ENCODE measurements at regions not wholly inside any gene's neighbourhood (a gene's known extent, or its start where the extent isn't known, plus 50 kb on each side); places are given as distances from the start of the nearest gene placed in this dataset.
A peak's percentile ranks its signal among the peaks of the same experiment; 100 is the strongest.

- H3K4me3 ChIP-seq (ENCODE audit: low read depth in 1 of 3, low read length in 3 of 3) = no peak overlapping the region
- peaks cover 0 to 6% (median 0%) of the 10 kb centered on the region in 3 donors for H3K27me3 ChIP-seq (ENCODE audit: control insufficient read depth in 3 of 3, insufficient read depth in 3 of 3, low read length in 3 of 3)
- no peak for DNase-seq
- H3K36me3 ChIP-seq (ENCODE audit: control insufficient read depth in 3 of 3, insufficient read depth in 2 of 3, low read depth in 1 of 3, low read length in 3 of 3) = no peaks in the 10 kb centered on the region
- H3K9me3 ChIP-seq (ENCODE audit: control insufficient read depth in 2 of 2, insufficient read depth in 1 of 2, low read depth in 1 of 2, low read length in 1 of 2) = no peaks in the 10 kb centered on the region
- no peaks in the 10 kb centered on the region for H3K4me1 ChIP-seq (ENCODE audit: control insufficient read depth in 3 of 3, insufficient read depth in 2 of 3, low read depth in 1 of 3, low read length in 2 of 3)
- no peak overlapping the region for H3K27ac ChIP-seq (ENCODE audit: low read depth in 1 of 3, low read length in 2 of 3)
- FAIRE-seq = no peak
- 71 to 79% (median 75%) methylated on average over 1 of the region's 1 CpG for WGBS, 3 donors
Measured at GRCh38 chr6:44545224-44545623, 157.7 kb downstream of the CDC5L start.

DNA sequence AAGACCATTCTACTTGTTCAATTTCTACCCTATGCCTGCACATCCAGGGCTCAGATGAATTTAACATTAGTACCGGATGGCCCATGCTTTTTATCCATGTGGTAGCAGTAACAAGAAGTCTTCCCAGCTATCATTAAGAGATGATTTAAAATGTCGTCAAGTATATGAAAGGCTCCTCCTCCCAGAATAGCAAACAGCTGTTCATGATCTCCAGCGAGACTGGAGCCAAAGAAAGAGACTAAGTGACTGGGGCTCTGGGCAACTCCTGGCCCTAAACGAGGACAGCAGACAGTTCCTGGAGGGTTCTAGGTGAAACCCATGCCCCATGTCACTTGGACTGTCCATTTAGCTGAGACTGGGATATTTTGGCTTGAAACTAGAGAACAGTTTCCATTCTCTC, 160.8 kb downstream of the CDC5L start:
- DNase-seq = no peak
- H3K27me3 ChIP-seq (ENCODE audit: control insufficient read depth in 3 of 3, insufficient read depth in 3 of 3, low read length in 3 of 3) = peaks cover 0 to 3% (median 0%) of the 10 kb centered on the region in 3 donors
- H3K4me1 ChIP-seq (ENCODE audit: control insufficient read depth in 3 of 3, insufficient read depth in 2 of 3, low read depth in 1 of 3, low read length in 2 of 3) = no peaks in the 10 kb centered on the region
- 70 to 74% (median 73%) methylated on average over 4 of the region's 4 CpGs for WGBS, 3 donors
- no peaks in the 10 kb centered on the region for H3K9me3 ChIP-seq (ENCODE audit: control insufficient read depth in 2 of 2, insufficient read depth in 1 of 2, low read depth in 1 of 2, low read length in 1 of 2)
- H3K4me3 ChIP-seq (ENCODE audit: low read depth in 1 of 3, low read length in 3 of 3) = no peak overlapping the region
- H3K27ac ChIP-seq (ENCODE audit: low read depth in 1 of 3, low read length in 2 of 3) = no peak overlapping the region
- no peak for FAIRE-seq
- no peaks in the 10 kb centered on the region for H3K36me3 ChIP-seq (ENCODE audit: control insufficient read depth in 3 of 3, insufficient read depth in 2 of 3, low read depth in 1 of 3, low read length in 3 of 3)

DNA sequence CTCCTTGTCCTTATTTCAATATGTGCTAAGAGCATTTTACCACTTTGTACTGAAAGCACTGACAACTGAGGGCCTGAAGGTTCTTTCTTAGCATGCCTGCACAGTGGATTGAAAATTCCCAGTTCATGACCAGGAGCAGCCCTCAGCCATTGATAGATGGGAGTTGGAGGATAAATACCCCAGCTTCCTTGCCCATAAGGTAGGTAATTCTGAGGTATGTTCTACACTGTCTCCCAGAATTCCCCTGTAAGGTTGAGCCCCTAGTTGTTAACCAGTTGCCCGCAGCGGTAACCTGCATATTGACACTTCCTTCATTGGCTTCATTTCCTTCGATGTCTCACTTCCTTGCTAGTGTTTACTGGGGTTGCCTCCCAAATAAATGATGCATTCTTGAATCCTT, 162.0 kb downstream of the CDC5L start:
- no peaks in the 10 kb centered on the region for H3K4me1 ChIP-seq (ENCODE audit: control insufficient read depth in 3 of 3, insufficient read depth in 2 of 3, low read depth in 1 of 3, low read length in 2 of 3)
- no peaks in the 10 kb centered on the region for H3K9me3 ChIP-seq (ENCODE audit: control insufficient read depth in 2 of 2, insufficient read depth in 1 of 2, low read depth in 1 of 2, low read length in 1 of 2)
- DNase-seq (no peak), FAIRE-seq (no peak)
- WGBS, 3 donors = 79 to 94% (median 94%) methylated on average over 3 of the region's 3 CpGs
- no peaks in the 10 kb centered on the region for H3K27me3 ChIP-seq (ENCODE audit: control insufficient read depth in 3 of 3, insufficient read depth in 3 of 3, low read length in 3 of 3)
- H3K4me3 ChIP-seq (ENCODE audit: low read depth in 1 of 3, low read length in 3 of 3) = no peak overlapping the region
- H3K36me3 ChIP-seq (ENCODE audit: control insufficient read depth in 3 of 3, insufficient read depth in 2 of 3, low read depth in 1 of 3, low read length in 3 of 3) = no peaks in the 10 kb centered on the region
- H3K27ac ChIP-seq (ENCODE audit: low read depth in 1 of 3, low read length in 2 of 3) = no peak overlapping the region

- FAIRE-seq (no peak), DNase-seq (no peak)
- Histone ChIP-seq H3K27me3 (ENCODE audit: control insufficient read depth in 3 of 3, insufficient read depth in 3 of 3, low read length in 3 of 3) (peaks cover 0 to 3% (median 0%) of the 10 kb centered on the region in 3 donors), H3K4me1 (ENCODE audit: control insufficient read depth in 3 of 3, insufficient read depth in 2 of 3, low read depth in 1 of 3, low read length in 2 of 3) (no peaks in the 10 kb centered on the region), H3K4me3 (ENCODE audit: low read depth in 1 of 3, low read length in 3 of 3) (no peak overlapping the region), H3K9me3 (ENCODE audit: control insufficient read depth in 2 of 2, insufficient read depth in 1 of 2, low read depth in 1 of 2, low read length in 1 of 2) (no peaks in the 10 kb centered on the region), H3K36me3 (ENCODE audit: control insufficient read depth in 3 of 3, insufficient read depth in 2 of 3, low read depth in 1 of 3, low read length in 3 of 3) (no peaks in the 10 kb centered on the region), H3K27ac (ENCODE audit: low read depth in 1 of 3, low read length in 2 of 3) (no peak overlapping the region)
- 88 to 90% (median 89%) methylated on average over 4 of the region's 4 CpGs for WGBS, 3 donors
Measured at GRCh38 chr6:44554194-44554593, 166.7 kb downstream of the CDC5L start.

DNA sequence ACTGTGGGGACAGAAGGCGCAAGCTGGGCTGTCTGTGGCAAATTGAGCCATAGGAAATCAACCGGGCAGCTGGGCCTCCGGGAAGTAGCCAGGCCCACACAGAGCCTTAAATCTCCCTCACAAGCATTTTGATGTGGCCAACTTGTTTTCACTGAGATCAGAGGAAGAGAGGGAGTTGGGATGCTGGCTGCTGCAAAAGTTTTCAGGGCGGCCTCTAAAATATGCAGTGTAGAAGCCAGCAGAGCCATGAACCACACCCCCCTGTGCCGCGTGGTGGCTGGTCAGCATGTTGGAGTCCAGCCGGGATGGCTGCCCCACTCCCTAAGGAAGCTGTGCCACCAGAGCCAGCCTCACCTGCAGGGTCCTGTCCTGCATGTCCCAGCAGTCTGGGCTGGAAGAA, 167.4 kb downstream of the CDC5L start:
- no peaks in the 10 kb centered on the region for H3K36me3 ChIP-seq (ENCODE audit: control insufficient read depth in 3 of 3, insufficient read depth in 2 of 3, low read depth in 1 of 3, low read length in 3 of 3)
- no peaks in the 10 kb centered on the region for H3K4me1 ChIP-seq (ENCODE audit: control insufficient read depth in 3 of 3, insufficient read depth in 2 of 3, low read depth in 1 of 3, low read length in 2 of 3)
- FAIRE-seq (no peak), DNase-seq (no peak)
- 83 to 93% (median 90%) methylated on average over 7 of the region's 7 CpGs for WGBS, 3 donors
- H3K9me3 ChIP-seq (ENCODE audit: control insufficient read depth in 2 of 2, insufficient read depth in 1 of 2, low read depth in 1 of 2, low read length in 1 of 2) = no peaks in the 10 kb centered on the region
- H3K4me3 ChIP-seq (ENCODE audit: low read depth in 1 of 3, low read length in 3 of 3) = no peak overlapping the region
- peaks cover 0 to 9% (median 0%) of the 10 kb centered on the region in 3 donors for H3K27me3 ChIP-seq (ENCODE audit: control insufficient read depth in 3 of 3, insufficient read depth in 3 of 3, low read length in 3 of 3)
- no peak overlapping the region for H3K27ac ChIP-seq (ENCODE audit: low read depth in 1 of 3, low read length in 2 of 3)

GRCh38 chr6:44556046-44556445, 168.5 kb downstream of the CDC5L start:
- no peaks in the 10 kb centered on the region for H3K9me3 ChIP-seq (ENCODE audit: control insufficient read depth in 2 of 2, insufficient read depth in 1 of 2, low read depth in 1 of 2, low read length in 1 of 2)
- H3K27ac ChIP-seq (ENCODE audit: low read depth in 1 of 3, low read length in 2 of 3) = no peak overlapping the region
- no peaks in the 10 kb centered on the region for H3K36me3 ChIP-seq (ENCODE audit: control insufficient read depth in 3 of 3, insufficient read depth in 2 of 3, low read depth in 1 of 3, low read length in 3 of 3)
- H3K4me1 ChIP-seq (ENCODE audit: control insufficient read depth in 3 of 3, insufficient read depth in 2 of 3, low read depth in 1 of 3, low read length in 2 of 3) = no peaks in the 10 kb centered on the region
- H3K27me3 ChIP-seq (ENCODE audit: control insufficient read depth in 3 of 3, insufficient read depth in 3 of 3, low read length in 3 of 3) = peaks cover 0 to 16% (median 0%) of the 10 kb centered on the region in 3 donors
- 0 to 20% (median 8%) methylated on average over 1 of the region's 1 CpG for WGBS, 3 donors
- no peak overlapping the region for H3K4me3 ChIP-seq (ENCODE audit: low read depth in 1 of 3, low read length in 3 of 3)
- peak in 1 of 2 donors; percentile 10 for DNase-seq
- no peak for FAIRE-seq

- WGBS, 3 donors = 51 to 64% (median 59%) methylated on average over 7 of the region's 7 CpGs
- Histone ChIP-seq H3K36me3 (ENCODE audit: control insufficient read depth in 3 of 3, insufficient read depth in 2 of 3, low read depth in 1 of 3, low read length in 3 of 3) (no peaks in the 10 kb centered on the region), H3K4me1 (ENCODE audit: control insufficient read depth in 3 of 3, insufficient read depth in 2 of 3, low read depth in 1 of 3, low read length in 2 of 3) (no peaks in the 10 kb centered on the region), H3K27me3 (ENCODE audit: control insufficient read depth in 3 of 3, insufficient read depth in 3 of 3, low read length in 3 of 3) (peaks cover 0 to 29% (median 4%) of the 10 kb centered on the region in 3 donors), H3K27ac (ENCODE audit: low read depth in 1 of 3, low read length in 2 of 3) (no peak overlapping the region), H3K4me3 (ENCODE audit: low read depth in 1 of 3, low read length in 3 of 3) (no peak overlapping the region), H3K9me3 (ENCODE audit: control insufficient read depth in 2 of 2, insufficient read depth in 1 of 2, low read depth in 1 of 2, low read length in 1 of 2) (no peaks in the 10 kb centered on the region)
- no peak for DNase-seq
- FAIRE-seq = no peak
Measured at GRCh38 chr6:44558024-44558831, 170.7 kb downstream of the CDC5L start.

DNA sequence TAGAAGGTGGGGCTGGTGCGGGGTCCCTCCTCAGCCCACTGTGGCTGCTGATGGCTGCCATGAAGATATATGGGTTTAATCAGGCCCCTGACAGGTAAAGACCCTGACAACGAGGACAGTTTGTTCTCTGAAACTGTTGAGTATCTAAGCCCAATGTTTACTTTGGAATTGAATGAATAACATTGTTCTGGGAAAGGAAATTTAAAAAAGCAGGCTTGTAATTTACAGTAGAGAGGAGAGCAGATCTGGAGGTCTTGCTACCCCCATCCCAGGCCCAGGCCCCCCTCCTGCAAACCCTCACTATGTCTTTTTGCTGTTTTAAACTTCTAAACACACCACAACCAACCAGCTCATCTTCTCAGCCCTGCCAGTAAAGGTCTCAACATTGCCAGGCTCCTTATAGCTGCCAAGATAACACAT, 171.3 kb downstream of the CDC5L start:
- DNase-seq (no peak), FAIRE-seq (no peak)
- H3K9me3 ChIP-seq (ENCODE audit: control insufficient read depth in 2 of 2, insufficient read depth in 1 of 2, low read depth in 1 of 2, low read length in 1 of 2) = no peaks in the 10 kb centered on the region
- H3K36me3 ChIP-seq (ENCODE audit: control insufficient read depth in 3 of 3, insufficient read depth in 2 of 3, low read depth in 1 of 3, low read length in 3 of 3) = no peaks in the 10 kb centered on the region
- H3K27ac ChIP-seq (ENCODE audit: low read depth in 1 of 3, low read length in 2 of 3) = no peak overlapping the region
- WGBS, 3 donors = 32 to 48% (median 44%) methylated on average over 2 of the region's 2 CpGs
- H3K4me1 ChIP-seq (ENCODE audit: control insufficient read depth in 3 of 3, insufficient read depth in 2 of 3, low read depth in 1 of 3, low read length in 2 of 3) = no peaks in the 10 kb centered on the region
- peaks cover 0 to 29% (median 4%) of the 10 kb centered on the region in 3 donors for H3K27me3 ChIP-seq (ENCODE audit: control insufficient read depth in 3 of 3, insufficient read depth in 3 of 3, low read length in 3 of 3)
- H3K4me3 ChIP-seq (ENCODE audit: low read depth in 1 of 3, low read length in 3 of 3) = no peak overlapping the region
